GM12878 (cell line): ENCODE measurements at regions not wholly inside any gene's neighbourhood (a gene's known extent, or its start where the extent isn't known, plus 50 kb on each side); places are given as distances from the start of the nearest gene placed in this dataset.

ENCODE experiments used
- ATAC-seq: fragments of 200-7000 bp; cut with Tn5 transposase; 3 replicates; pipeline ENCODE4 v1.9.1; 2020; ENCODE audit warnings: mild to moderate bottlenecking, moderate library complexity
- BruUV-seq: library from RNA; stranded (reverse); fragments of 400-500 nt; replicated peaks from 2 replicates; lab custom pipeline; 2021; lab: Mats Ljungman, UMichigan
- CTCF ChIA-PET: fragments of 300-600 bp; sonication (Branson Sonifier 250); formaldehyde crosslinking; extraction: SDS; loops from one replicate; lab custom pipeline; 2021; ENCODE audit warnings: inconsistent platforms; lab: Yijun Ruan, JAX
- POLR2A ChIA-PET: fragments of 350-600 bp; formaldehyde crosslinking; extraction: SDS; loops from one replicate; lab custom pipeline; 2021; ENCODE audit warnings: inconsistent platforms; lab: Charles Lee
- RAD21 ChIA-PET: fragments of 300-600 bp; sonication (Branson Sonifier 250); formaldehyde crosslinking; loops from one replicate; lab custom pipeline; 2023; ENCODE audit warnings: antibody characterized with exemption; ENCODE audit not compliant: unreplicated experiment; lab: Charles Lee
- SMC1A ChIA-PET: fragments of 300-600 bp; sonication (Branson Sonifier 250); formaldehyde crosslinking; loops from one replicate; lab custom pipeline; 2023; ENCODE audit not compliant: unreplicated experiment, uncharacterized antibody; lab: Charles Lee
- DNase-seq: peaks from one replicate; pipeline ENCODE4 v3.0.0-alpha.2; 2011; ENCODE audit warnings: low read depth, low spot score
- FAIRE-seq: peaks from 3 replicates; lab custom pipeline; 2011; peaks lifted over from hg19 to GRCh38; lab: Jason Lieb, UNC
- H2AFZ ChIP-seq: 2 replicates; pipeline ENCODE4 v1.6.0; 2011; ENCODE audit warnings: low read depth, low read length, control low read depth; ENCODE audit not compliant: control insufficient read depth
- H3K27ac ChIP-seq: 2 replicates; pipeline ENCODE4 v1.5.1; 2011; ENCODE audit warnings: control low read depth; ENCODE audit not compliant: control insufficient read depth, insufficient read depth
- H3K27me3 ChIP-seq, 2 experiments: replicated peaks in 1 of 2; 2 replicates each; pipeline versions ENCODE4 v1.6.0 to v1.6.1; 2011; ENCODE audit warnings: low read length in 1 of 2; ENCODE audit not compliant: control insufficient read depth in 2 of 2, insufficient read depth in 2 of 2
- H3K36me3 ChIP-seq, 2 experiments: 2 replicates each; pipeline ENCODE4 v1.5.1; 2011; ENCODE audit warnings: low read length in 1 of 2; ENCODE audit not compliant: control insufficient read depth in 2 of 2, insufficient read depth in 2 of 2
- H3K4me1 ChIP-seq: 2 replicates; pipeline ENCODE4 v1.6.1; 2011; ENCODE audit warnings: mild to moderate bottlenecking, low read length, moderate library complexity, mixed read lengths; ENCODE audit not compliant: control insufficient read depth, insufficient read depth
- H3K4me2 ChIP-seq: 2 replicates; pipeline ENCODE4 v1.6.0; 2011; ENCODE audit warnings: control low read depth; ENCODE audit not compliant: control insufficient read depth, insufficient read depth
- H3K4me3 ChIP-seq: fragments of 200-600 bp; sonication (generic); 2 replicates; pipeline ENCODE4 v1.5.1; 2016
- H3K79me2 ChIP-seq: 2 replicates; pipeline ENCODE4 v1.6.0; 2011; ENCODE audit warnings: low read length; ENCODE audit not compliant: control insufficient read depth, insufficient read depth
- H3K9ac ChIP-seq: 2 replicates; pipeline ENCODE4 v1.8.0; 2011; ENCODE audit warnings: low read length, control low read depth, mixed read lengths; ENCODE audit not compliant: control insufficient read depth, insufficient read depth
- H3K9me3 ChIP-seq: replicated peaks from 3 replicates; pipeline ENCODE4 v1.5.1; 2011; ENCODE audit warnings: mild to moderate bottlenecking, low read length; ENCODE audit not compliant: control insufficient read depth, insufficient read depth
- H4K20me1 ChIP-seq: 2 replicates; pipeline ENCODE4 v1.6.0; 2011; ENCODE audit not compliant: control insufficient read depth, insufficient read depth
- ATF3 ChIP-seq: IDR thresholded peaks from 2 replicates; pipeline ENCODE4 v1.6.1; 2011; ENCODE audit warnings: low read depth, mild to moderate bottlenecking, low read length, moderate library complexity, borderline replicate concordance; ENCODE audit errors: extremely low read depth
- BRCA1 ChIP-seq: IDR thresholded peaks from 2 replicates; pipeline ENCODE4 v1.6.1; 2011; ENCODE audit warnings: low read depth, low read length, improper control_type of control experiment
- CBX3 ChIP-seq: fragments of 200-600 bp; sonication (generic); IDR thresholded peaks from 2 replicates; pipeline ENCODE4 v1.6.1; 2016; ENCODE audit warnings: low read depth, borderline replicate concordance
- E2F4 ChIP-seq: IDR thresholded peaks from 2 replicates; pipeline ENCODE4 v1.6.1; 2012; ENCODE audit warnings: low read depth, low read length, improper control_type of control experiment
- EZH2 ChIP-seq: IDR thresholded peaks from 2 replicates; pipeline ENCODE4 v1.6.1; 2012; ENCODE audit warnings: low read depth, mild to moderate bottlenecking, control low read depth, inconsistent platforms, low read length, borderline replicate concordance; ENCODE audit not compliant: control insufficient read depth
- FOS ChIP-seq: IDR thresholded peaks from 3 replicates; pipeline ENCODE4 v1.6.1; 2011; ENCODE audit warnings: borderline replicate concordance; ENCODE audit not compliant: insufficient read length; ENCODE audit errors: extremely low read depth
- HDAC6 ChIP-seq: fragments of 200-600 bp; sonication (generic); IDR thresholded peaks from one replicate; pipeline ENCODE4 v1.8.0; 2017; ENCODE audit warnings: antibody characterized with exemption; ENCODE audit not compliant: unreplicated experiment
- LARP7 ChIP-seq: fragments of 450-650 bp; IDR thresholded peaks from 2 replicates; pipeline ENCODE4 v1.6.1; 2017; ENCODE audit warnings: mild to moderate bottlenecking
- MTA2 ChIP-seq: fragments of 450-650 bp; IDR thresholded peaks from 2 replicates; pipeline ENCODE4 v1.6.1; 2016; ENCODE audit warnings: low read depth, mild to moderate bottlenecking, moderate library complexity
- MXI1 ChIP-seq: fragments of 150-350 bp; IDR thresholded peaks from 2 replicates; pipeline ENCODE4 v1.6.1; 2011; ENCODE audit warnings: low read depth, mild to moderate bottlenecking, inconsistent platforms, low read length, improper control_type of control experiment
- SIX5 ChIP-seq: IDR thresholded peaks from 2 replicates; pipeline ENCODE4 v1.6.1; 2011; ENCODE audit warnings: mild to moderate bottlenecking, low read depth, low read length, moderate library complexity; ENCODE audit not compliant: severe bottlenecking
- SKIL ChIP-seq: fragments of 450-650 bp; IDR thresholded peaks from 2 replicates; pipeline ENCODE4 v1.6.1; 2017; ENCODE audit warnings: mild to moderate bottlenecking, low read depth, inconsistent platforms; ENCODE audit not compliant: poor library complexity, severe bottlenecking
- TAF1 ChIP-seq: IDR thresholded peaks from 2 replicates; pipeline ENCODE4 v1.6.1; 2011; ENCODE audit warnings: mild to moderate bottlenecking, low read depth, low read length, borderline replicate concordance
- WRNIP1 ChIP-seq: IDR thresholded peaks from 2 replicates; pipeline ENCODE4 v1.6.1; 2011; ENCODE audit warnings: low read depth, low read length, improper control_type of control experiment, borderline replicate concordance
- YY1 ChIP-seq: IDR thresholded peaks from 2 replicates; pipeline ENCODE4 v1.6.1; 2011; ENCODE audit warnings: low read depth, mild to moderate bottlenecking, low read length
- ZNF217 ChIP-seq: fragments of 450-650 bp; IDR thresholded peaks from 2 replicates; pipeline ENCODE4 v1.6.1; 2017; ENCODE audit warnings: antibody characterized with exemption, mild to moderate bottlenecking
- ZNF592 ChIP-seq: fragments of 450-650 bp; IDR thresholded peaks from 2 replicates; pipeline ENCODE4 v1.6.1; 2017; ENCODE audit warnings: mild to moderate bottlenecking, moderate library complexity
- WGBS: methylation state at CpG from one replicate; pipeline ENCODE4 v1.1.6; 2016; ENCODE audit warnings: low lambda C conversion rate; ENCODE audit not compliant: insufficient replicate concordance, insufficient coverage; ENCODE audit errors: missing lambda C conversion rate; 5-methylcytosine and 5-hydroxymethylcytosine counted together
- in situ Hi-C: fragments of 300-500 bp; cut with MboI; formaldehyde crosslinking; loops from 9 replicates; pipeline ENCODE4 v1.14.3; 2018; ENCODE audit warnings: mixed read lengths
- intact Hi-C: fragments of 100-400 bp; cut with micrococcal nuclease; formaldehyde crosslinking; loops from one replicate; pipeline ENCODE4 v1.14.2; 2022; ENCODE audit not compliant: unreplicated experiment

GRCh38 chr18:8506251-8507049 is 102.8 kb upstream of the RAB12 start:
- Histone ChIP-seq H3K4me3 (no peak overlapping the region), H2AFZ (no peak overlapping the region), H3K27ac (no peak overlapping the region), H3K4me2 (no peak overlapping the region), H3K79me2 (no peaks in the 10 kb centered on the region), H3K27me3 (no peaks in the 10 kb centered on the region; a peak in 1 of 4 replicates), H3K4me1 (no peaks in the 10 kb centered on the region), H3K9me3 (no peaks in the 10 kb centered on the region), H4K20me1 (no peaks in the 10 kb centered on the region), H3K36me3 (no peaks in the 10 kb centered on the region), H3K9ac (no peak overlapping the region)
- WGBS, result 33% methylated on average over 10 of the region's 10 CpGs
- SMC1A ChIA-PET, result no interaction called here
- no peak for DNase-seq
- intact Hi-C loops (no loop called here), in situ Hi-C loops (no loop called here)
- CTCF ChIA-PET, result no interaction called here
- POLR2A ChIA-PET, result no interaction called here
- FAIRE-seq, result no peak
- ATAC-seq, result no peak
- RAD21 ChIA-PET, result no interaction called here
- TF ChIP-seq LARP7 (no peak), MXI1 (no peak), ATF3 (no peak), TAF1 (no peak), EZH2 (no peak), CBX3 (no peak), MTA2 (no peak), E2F4 (no peak), HDAC6 (no peak), WRNIP1 (no peak), ZNF217 (no peak), SKIL (no peak), YY1 (no peak), SIX5 (no peak), FOS (no peak), ZNF592 (no peak), BRCA1 (no peak)
- BruUV-seq, result no TSS peak
